Gastroesophageal sphincter (tissue), 3 donors: ENCODE measurements at regions not wholly inside any gene's neighbourhood (a gene's known extent, or its start where the extent isn't known, plus 50 kb on each side); places are given as distances from the start of the nearest gene placed in this dataset.

Source experiments
- CTCF ChIP-seq, 4 experiments: fragments of 200-600 bp in 2 of 4; fragments of 450-650 bp in 2 of 4; sonication (generic) in 1 of 4; IDR thresholded peaks; one replicate each; pipeline ENCODE4 v1.5.1; 2017 to 2019; ENCODE audit warnings: antibody characterized with exemption in 4 of 4, mild to moderate bottlenecking in 2 of 4, moderate library complexity in 2 of 4
- EP300 ChIP-seq: sonication (generic); formaldehyde crosslinking; IDR thresholded peaks from one replicate; pipeline ENCODE4 v1.6.1; 2017; ENCODE audit warnings: antibody characterized with exemption, mild to moderate bottlenecking
- POLR2A ChIP-seq, 2 donors: fragments of 450-650 bp; IDR thresholded peaks; one replicate each; pipeline ENCODE4 v1.6.1; 2017; ENCODE audit warnings: antibody characterized with exemption in 2 of 2, mild to moderate bottlenecking in 2 of 2, moderate library complexity in 1 of 2
- POLR2AphosphoS5 ChIP-seq: sonication (generic); formaldehyde crosslinking; IDR thresholded peaks from one replicate; pipeline ENCODE4 v1.6.1; 2017; ENCODE audit warnings: antibody characterized with exemption

DNA sequence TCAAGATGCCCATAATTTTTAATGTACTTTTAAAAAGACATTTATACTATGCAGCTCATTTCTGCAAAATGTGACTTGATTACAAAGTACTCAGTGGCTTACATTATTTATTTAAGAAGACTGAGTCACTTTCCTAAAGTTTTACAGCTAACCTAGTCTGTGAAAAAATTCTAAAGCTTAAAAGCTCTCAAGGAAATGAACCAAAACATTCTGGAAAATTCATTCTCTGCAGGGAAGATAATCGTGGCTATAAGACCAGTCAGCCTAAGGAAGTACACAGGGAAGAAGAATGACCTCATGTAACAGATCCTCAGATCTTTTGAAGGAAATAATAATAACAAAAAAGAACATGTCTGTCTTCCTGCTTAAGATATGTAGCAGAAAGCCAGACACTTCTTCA, 232.1 kb upstream of the STK17B start:
- TF ChIP-seq CTCF (IDR thresholded peaks at IDR 0.05) = no peak
- no peak for TF ChIP-seq POLR2A (IDR thresholded peaks at IDR 0.05)
- no peak for TF ChIP-seq POLR2AphosphoS5
- TF ChIP-seq EP300 = no peak
